Fibroblast of the aortic adventitia (primary cell): ENCODE measurements at regions not wholly inside any gene's neighbourhood (a gene's known extent, or its start where the extent isn't known, plus 50 kb on each side); places are given as distances from the start of the nearest gene placed in this dataset.

Source experiments
- DNase-seq: peaks from one replicate; pipeline ENCODE4 v3.0.0-alpha.2; 2010; ENCODE audit warnings: low read depth
- H3K4me3 ChIP-seq: 2 replicates; pipeline ENCODE4 v1.5.1; 2011; ENCODE audit warnings: low read depth, mild to moderate bottlenecking, control low read depth, low read length, moderate library complexity
- TF ChIP-seq, protein P1 (sequence below): IDR thresholded peaks from 2 replicates; pipeline ENCODE4 v1.5.1; 2011; ENCODE audit warnings: mild to moderate bottlenecking, low read length, control low read depth, inconsistent platforms; ENCODE audit not compliant: insufficient read depth

DNA sequence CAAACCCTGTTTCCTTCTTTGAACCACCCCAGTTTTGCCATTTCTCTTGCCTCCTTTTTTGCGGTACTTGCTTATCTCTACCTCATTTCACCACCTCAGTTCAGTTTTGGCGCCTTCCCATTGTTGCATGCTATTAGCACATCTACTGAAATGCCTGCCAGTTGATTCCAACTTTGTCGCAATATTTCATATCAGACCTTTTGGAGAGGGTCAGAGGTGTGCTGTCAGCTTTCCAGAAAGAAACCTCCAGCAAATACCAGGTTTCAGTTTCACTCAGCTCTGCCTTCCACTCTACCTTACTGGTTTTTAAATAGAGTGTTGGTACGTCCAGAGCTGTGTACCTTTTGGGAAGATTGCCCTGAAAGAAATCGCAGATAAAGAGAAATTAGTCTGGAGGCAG is 91.9 kb upstream of the CPEB2 start:
- H3K4me3 ChIP-seq, result no peak overlapping the region
- TF ChIP-seq, protein P1, sequence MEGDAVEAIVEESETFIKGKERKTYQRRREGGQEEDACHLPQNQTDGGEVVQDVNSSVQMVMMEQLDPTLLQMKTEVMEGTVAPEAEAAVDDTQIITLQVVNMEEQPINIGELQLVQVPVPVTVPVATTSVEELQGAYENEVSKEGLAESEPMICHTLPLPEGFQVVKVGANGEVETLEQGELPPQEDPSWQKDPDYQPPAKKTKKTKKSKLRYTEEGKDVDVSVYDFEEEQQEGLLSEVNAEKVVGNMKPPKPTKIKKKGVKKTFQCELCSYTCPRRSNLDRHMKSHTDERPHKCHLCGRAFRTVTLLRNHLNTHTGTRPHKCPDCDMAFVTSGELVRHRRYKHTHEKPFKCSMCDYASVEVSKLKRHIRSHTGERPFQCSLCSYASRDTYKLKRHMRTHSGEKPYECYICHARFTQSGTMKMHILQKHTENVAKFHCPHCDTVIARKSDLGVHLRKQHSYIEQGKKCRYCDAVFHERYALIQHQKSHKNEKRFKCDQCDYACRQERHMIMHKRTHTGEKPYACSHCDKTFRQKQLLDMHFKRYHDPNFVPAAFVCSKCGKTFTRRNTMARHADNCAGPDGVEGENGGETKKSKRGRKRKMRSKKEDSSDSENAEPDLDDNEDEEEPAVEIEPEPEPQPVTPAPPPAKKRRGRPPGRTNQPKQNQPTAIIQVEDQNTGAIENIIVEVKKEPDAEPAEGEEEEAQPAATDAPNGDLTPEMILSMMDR, result no peak
- peak; percentile 25 for DNase-seq

DNA sequence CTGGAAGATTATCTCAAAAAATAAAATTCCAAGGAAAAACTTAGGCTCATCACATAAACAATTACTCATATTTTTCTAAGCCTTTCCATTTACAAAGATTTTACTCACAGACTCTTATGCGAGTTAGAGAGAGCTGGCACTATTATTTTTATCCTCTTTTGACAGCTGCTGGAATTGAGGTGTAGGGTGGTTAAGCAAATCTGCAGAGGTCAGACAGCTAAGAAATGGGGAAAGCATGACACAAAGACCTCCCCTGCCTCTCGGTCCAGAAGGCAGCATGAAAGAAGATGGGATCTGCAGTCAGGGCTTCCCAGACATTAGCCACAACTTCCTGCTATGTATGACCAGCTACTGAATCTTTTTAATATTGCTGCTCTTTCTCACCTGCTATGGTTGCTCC is 89.9 kb upstream of the CPEB2 start:
- H3K4me3 ChIP-seq, result no peak overlapping the region

DNA sequence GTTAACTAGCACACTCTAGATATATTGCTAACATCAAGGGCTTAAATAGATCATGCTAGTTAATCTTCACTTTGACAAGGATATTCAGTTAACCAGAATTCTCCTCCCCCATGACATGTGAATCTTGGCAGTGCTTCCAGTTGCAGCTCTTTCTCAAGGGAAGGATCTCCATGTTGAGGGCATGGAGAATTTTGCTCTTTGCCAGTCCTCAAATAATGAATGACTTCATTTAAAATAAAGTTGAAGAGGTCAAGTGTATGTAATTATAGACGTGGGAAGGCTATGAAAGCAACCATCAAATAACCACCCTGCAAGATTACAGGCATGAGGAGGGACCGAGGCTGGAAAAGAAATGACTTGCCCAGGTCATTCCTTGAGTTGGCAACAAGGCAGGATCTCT is 87.3 kb upstream of the CPEB2 start:
- H3K4me3 ChIP-seq, result no peak overlapping the region
- TF ChIP-seq, protein P1, result no peak
- no peak for DNase-seq

More for the DNA sequence above, 89.9 kb upstream of the CPEB2 start:
- TF ChIP-seq, protein P1, result no peak
- DNase-seq, result no peak

DNA sequence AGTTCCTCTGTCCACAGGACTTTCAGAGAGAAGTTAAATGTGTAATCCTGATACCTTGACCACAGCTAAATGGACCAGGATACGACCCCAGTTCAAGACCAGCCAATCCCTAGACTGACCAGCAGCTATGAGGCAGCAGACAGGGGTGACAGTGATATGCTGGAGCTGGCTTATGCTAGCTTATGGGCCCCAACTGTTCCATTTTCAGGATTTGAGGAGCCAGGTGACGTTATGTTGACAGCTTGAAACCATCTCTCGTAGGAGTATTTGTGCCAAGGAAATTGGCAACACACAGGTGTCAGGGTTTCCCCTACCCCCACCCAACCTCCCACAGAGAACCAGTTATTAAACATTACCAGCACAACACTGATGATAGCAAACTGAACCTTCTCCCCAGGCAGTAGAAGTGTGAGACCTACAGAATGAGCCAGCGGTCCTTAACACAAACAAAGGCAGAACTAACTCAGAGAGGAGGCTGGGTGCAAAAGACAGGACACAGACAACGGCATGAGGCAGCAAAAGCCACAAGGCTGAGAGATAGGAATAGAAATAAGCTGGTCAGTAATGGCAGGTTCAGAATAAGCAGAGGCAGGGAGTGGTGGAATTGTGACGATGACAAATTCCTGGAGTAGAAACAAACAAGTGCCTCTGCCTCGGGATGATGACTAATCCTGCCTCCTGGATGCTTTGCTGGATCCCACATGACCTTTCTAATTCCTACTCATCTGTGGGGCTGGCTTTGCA is 85.6 kb upstream of the CPEB2 start:
- no peak overlapping the region for H3K4me3 ChIP-seq
- DNase-seq, result peak; percentile 79
- TF ChIP-seq, protein P1, result no peak

DNA sequence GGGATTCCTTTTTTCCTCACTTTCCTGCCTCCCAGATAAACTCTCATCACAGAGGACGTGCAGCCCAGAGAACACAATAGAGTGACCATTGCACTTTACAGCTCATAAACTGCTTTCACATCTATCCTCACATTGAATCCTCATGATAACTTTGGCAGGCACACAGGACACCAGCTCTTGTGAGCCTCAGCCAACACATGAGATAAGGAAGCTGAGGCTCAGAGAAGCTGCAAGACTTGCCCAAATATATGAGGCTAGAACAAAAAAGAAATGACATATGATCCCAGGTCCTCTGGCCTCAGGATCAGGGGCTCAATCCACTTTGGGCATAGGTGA is 85.0 kb upstream of the CPEB2 start:
- H3K4me3 ChIP-seq, result no peak overlapping the region
- no peak for DNase-seq
- TF ChIP-seq, protein P1, result no peak

DNA sequence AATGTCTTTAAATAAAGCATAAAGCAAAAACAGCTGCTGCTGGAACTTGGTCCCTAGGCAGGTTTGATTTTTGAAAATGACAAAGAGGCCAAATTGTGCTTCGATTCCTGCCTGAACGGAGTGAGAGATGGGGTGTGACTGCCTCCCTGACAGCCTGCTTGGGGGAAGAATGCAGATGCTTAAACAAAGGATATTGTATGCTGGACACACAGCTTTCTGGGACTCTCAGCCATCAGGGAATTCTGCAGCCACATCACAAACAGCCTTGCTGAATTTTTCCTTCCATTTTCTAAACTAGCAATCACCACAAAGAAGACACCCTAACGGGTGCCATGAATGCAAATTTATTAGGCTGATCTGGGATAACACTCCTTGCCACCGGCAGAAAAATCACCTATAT is 83.9 kb upstream of the CPEB2 start:
- H3K4me3 ChIP-seq, result no peak overlapping the region
- no peak for DNase-seq
- TF ChIP-seq, protein P1, result no peak

DNA sequence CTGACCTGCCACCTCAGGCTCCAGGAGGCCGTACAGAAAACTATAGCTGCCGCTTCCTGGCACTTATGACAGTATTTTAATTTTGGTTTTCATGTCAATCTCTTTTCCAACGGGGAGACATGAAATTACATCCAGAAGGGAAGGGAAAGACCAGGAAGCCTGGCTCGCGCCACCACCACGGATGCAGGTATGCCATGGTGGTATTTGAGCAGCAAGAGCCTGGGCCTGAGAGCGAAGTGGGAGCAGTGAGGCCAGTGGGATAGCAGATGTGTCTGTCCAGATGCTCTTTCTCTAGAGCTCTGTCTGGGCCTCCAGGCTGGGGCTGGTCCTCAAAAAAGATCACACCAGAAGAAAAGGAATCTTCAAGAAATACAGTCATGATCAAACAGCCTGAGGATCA is 82.5 kb upstream of the CPEB2 start:
- no peak for DNase-seq
- H3K4me3 ChIP-seq, result no peak overlapping the region
- TF ChIP-seq, protein P1, result no peak
